Panc1 (cell line): ENCODE measurements at regions not wholly inside any gene's neighbourhood (a gene's known extent, or its start where the extent isn't known, plus 50 kb on each side); places are given as distances from the start of the nearest gene placed in this dataset.

Experiments used
- ATAC-seq: fragments of 200-7000 bp; cut with Tn5 transposase; 2 replicates; pipeline ENCODE4 v1.9.1; 2020; ENCODE audit warnings: mild to moderate bottlenecking, moderate library complexity
- BruUV-seq: library from RNA; stranded (reverse); fragments of 400-500 nt; replicated peaks from 2 replicates; lab custom pipeline; 2021; lab: Mats Ljungman, UMichigan
- CTCF ChIA-PET: fragments of 300-600 bp; sonication (Branson Sonifier 250); formaldehyde crosslinking; loops from one replicate; lab custom pipeline; 2022; ENCODE audit warnings: antibody characterized with exemption; lab: Charles Lee
- POLR2A ChIA-PET: fragments of 300-600 bp; sonication (Branson Sonifier 250); formaldehyde crosslinking; loops from one replicate; lab custom pipeline; 2022; ENCODE audit warnings: antibody characterized with exemption; lab: Charles Lee
- DNase-seq: peaks from one replicate; pipeline ENCODE4 v3.0.0-alpha.2; 2010; ENCODE audit warnings: low read depth, low spot score
- H3K27ac ChIP-seq: 2 replicates; pipeline ENCODE4 v1.5.1; 2011; ENCODE audit warnings: mild to moderate bottlenecking, low read length, inconsistent platforms
- H3K27me3 ChIP-seq: fragments of 200-500 bp; sonication (Bioruptor generic); 2 replicates; pipeline ENCODE4 v1.6.0; 2014; ENCODE audit warnings: low read length, inconsistent platforms; ENCODE audit not compliant: control insufficient read depth, insufficient read depth
- H3K36me3 ChIP-seq: fragments of 200-500 bp; sonication (Bioruptor generic); 2 replicates; pipeline ENCODE4 v1.5.1; 2014; ENCODE audit warnings: inconsistent platforms, mild to moderate bottlenecking, low read length, moderate library complexity; ENCODE audit not compliant: control insufficient read depth, insufficient read depth
- H3K4me1 ChIP-seq: 2 replicates; pipeline ENCODE4 v1.5.1; 2011; ENCODE audit warnings: inconsistent platforms, mild to moderate bottlenecking, low read length, moderate library complexity; ENCODE audit not compliant: control insufficient read depth, insufficient read depth
- H3K4me3 ChIP-seq, 2 experiments: 2 replicates each; pipeline ENCODE4 v1.5.1; 2011 to 2012; ENCODE audit warnings: low read depth in 2 of 2, low read length in 2 of 2, mild to moderate bottlenecking in 2 of 2, inconsistent platforms in 1 of 2, moderate library complexity in 1 of 2
- H3K9me3 ChIP-seq: fragments of 200-500 bp; sonication (Bioruptor generic); 2 replicates; pipeline ENCODE4 v1.5.1; 2014; ENCODE audit warnings: low read depth, mild to moderate bottlenecking, inconsistent platforms, low read length, moderate library complexity; ENCODE audit not compliant: control insufficient read depth, insufficient read depth
- POLR2AphosphoS5 ChIP-seq: IDR thresholded peaks from 2 replicates; pipeline ENCODE4 v1.6.1; 2012; ENCODE audit warnings: mild to moderate bottlenecking, low read depth, low read length, moderate library complexity
- SIN3A ChIP-seq: IDR thresholded peaks from 2 replicates; pipeline ENCODE4 v1.6.1; 2012; ENCODE audit warnings: low read depth, mild to moderate bottlenecking, low read length, moderate library complexity, borderline replicate concordance; ENCODE audit not compliant: insufficient read depth
- TCF7L2 ChIP-seq: IDR thresholded peaks from 2 replicates; pipeline ENCODE4 v1.6.1; 2011; ENCODE audit warnings: mild to moderate bottlenecking, low read depth, low read length, inconsistent platforms
- in situ Hi-C: cut with HindIII; loops from 2 replicates; pipeline ENCODE4 v1.10.0; 2016; ENCODE audit warnings: low sequenced_read_pairs, low pct_unique_long_range_greater_than_20kb
- intact Hi-C: fragments of 100-400 bp; cut with micrococcal nuclease; formaldehyde crosslinking; loops from one replicate; pipeline ENCODE4 v1.10.0; 2022; ENCODE audit not compliant: unreplicated experiment
- TF ChIP-seq, protein P1 (sequence below), 2 experiments: IDR thresholded peaks; 2 replicates each; pipeline ENCODE4 v1.6.1; 2011 to 2012; ENCODE audit warnings: low read depth in 2 of 2, control low read depth in 1 of 2, low read length in 1 of 2, mild to moderate bottlenecking in 1 of 2, moderate library complexity in 1 of 2; ENCODE audit not compliant: insufficient read depth in 1 of 2
- TF ChIP-seq, protein P2 (sequence below): fragments of 450-650 bp; IDR thresholded peaks from 2 replicates; pipeline ENCODE4 v1.5.1; 2017; ENCODE audit warnings: mild to moderate bottlenecking

DNA sequence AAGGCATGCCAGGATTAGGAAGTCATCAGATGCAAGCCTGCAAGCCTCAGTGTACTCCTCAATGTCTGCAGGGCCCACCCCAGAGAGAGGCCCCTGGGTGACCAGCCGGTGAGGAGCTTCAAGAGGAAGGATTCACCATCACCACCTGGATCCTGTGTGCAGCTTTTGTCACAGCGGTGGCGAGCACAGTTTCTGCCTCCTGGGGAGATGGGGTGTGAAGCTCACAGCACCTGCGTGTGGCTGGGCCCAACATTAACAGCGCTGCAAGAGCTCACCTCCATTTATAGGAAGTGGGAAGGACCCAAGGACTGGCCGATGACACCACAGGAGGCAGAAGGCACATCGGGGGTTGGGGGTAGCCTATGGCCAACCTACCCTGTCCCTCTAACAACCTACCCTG is 235.3 kb downstream of the CTTN start:
- Histone ChIP-seq H3K4me1 (no peaks in the 10 kb centered on the region), H3K9me3 (no peaks in the 10 kb centered on the region), H3K27me3 (no peaks in the 10 kb centered on the region), H3K27ac (no peak overlapping the region), H3K36me3 (no peaks in the 10 kb centered on the region), H3K4me3 (no peak overlapping the region)
- DNase-seq (no peak), ATAC-seq (no peak)
- BruUV-seq, result no TSS peak
- TF ChIP-seq TCF7L2, result no peak
- TF ChIP-seq, protein P1, sequence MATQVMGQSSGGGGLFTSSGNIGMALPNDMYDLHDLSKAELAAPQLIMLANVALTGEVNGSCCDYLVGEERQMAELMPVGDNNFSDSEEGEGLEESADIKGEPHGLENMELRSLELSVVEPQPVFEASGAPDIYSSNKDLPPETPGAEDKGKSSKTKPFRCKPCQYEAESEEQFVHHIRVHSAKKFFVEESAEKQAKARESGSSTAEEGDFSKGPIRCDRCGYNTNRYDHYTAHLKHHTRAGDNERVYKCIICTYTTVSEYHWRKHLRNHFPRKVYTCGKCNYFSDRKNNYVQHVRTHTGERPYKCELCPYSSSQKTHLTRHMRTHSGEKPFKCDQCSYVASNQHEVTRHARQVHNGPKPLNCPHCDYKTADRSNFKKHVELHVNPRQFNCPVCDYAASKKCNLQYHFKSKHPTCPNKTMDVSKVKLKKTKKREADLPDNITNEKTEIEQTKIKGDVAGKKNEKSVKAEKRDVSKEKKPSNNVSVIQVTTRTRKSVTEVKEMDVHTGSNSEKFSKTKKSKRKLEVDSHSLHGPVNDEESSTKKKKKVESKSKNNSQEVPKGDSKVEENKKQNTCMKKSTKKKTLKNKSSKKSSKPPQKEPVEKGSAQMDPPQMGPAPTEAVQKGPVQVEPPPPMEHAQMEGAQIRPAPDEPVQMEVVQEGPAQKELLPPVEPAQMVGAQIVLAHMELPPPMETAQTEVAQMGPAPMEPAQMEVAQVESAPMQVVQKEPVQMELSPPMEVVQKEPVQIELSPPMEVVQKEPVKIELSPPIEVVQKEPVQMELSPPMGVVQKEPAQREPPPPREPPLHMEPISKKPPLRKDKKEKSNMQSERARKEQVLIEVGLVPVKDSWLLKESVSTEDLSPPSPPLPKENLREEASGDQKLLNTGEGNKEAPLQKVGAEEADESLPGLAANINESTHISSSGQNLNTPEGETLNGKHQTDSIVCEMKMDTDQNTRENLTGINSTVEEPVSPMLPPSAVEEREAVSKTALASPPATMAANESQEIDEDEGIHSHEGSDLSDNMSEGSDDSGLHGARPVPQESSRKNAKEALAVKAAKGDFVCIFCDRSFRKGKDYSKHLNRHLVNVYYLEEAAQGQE (IDR thresholded peaks at IDR 0.05; ENCODE audit: insufficient read depth in 1 of 2, low read depth in 2 of 2, low read length in 1 of 2), result peak in 1 of 2 experiments; percentile 25; a peak in 1 of 4 replicates
- in situ Hi-C loops, result no loop called here
- POLR2A ChIA-PET, result no interaction called here
- CTCF ChIA-PET, result no interaction called here
- intact Hi-C loops, result no loop called here

DNA sequence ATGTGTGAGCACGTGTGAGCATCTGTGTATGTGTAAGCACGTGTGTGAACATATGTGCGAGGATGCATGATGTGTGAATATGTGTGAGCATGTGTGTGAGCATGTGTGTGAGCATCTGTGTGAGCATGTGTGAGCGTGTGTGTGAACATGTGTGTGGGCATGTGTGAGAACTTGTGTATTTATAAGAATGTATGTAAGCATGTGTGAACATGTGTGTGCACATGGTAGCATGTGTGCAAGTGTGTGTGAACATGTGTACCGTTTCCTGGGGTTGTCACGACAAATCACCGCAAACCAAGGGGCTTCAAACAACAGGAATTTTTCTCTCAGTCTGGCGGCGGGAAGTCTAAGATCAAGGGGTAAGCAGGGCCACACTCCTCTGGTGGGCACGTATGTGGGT is 238.3 kb downstream of the CTTN start:
- ChIA-PET POLR2A (no interaction called here), CTCF (no interaction called here)
- Histone ChIP-seq H3K27me3 (no peaks in the 10 kb centered on the region), H3K4me1 (no peaks in the 10 kb centered on the region), H3K4me3 (no peak overlapping the region), H3K9me3 (no peaks in the 10 kb centered on the region), H3K27ac (no peak overlapping the region), H3K36me3 (no peaks in the 10 kb centered on the region)
- TF ChIP-seq TCF7L2 (no peak), SIN3A (no peak), POLR2AphosphoS5 (no peak)
- TF ChIP-seq, protein P1 (IDR thresholded peaks at IDR 0.05; ENCODE audit: insufficient read depth in 1 of 2, low read depth in 2 of 2, low read length in 1 of 2), result no peak
- TF ChIP-seq, protein P2, sequence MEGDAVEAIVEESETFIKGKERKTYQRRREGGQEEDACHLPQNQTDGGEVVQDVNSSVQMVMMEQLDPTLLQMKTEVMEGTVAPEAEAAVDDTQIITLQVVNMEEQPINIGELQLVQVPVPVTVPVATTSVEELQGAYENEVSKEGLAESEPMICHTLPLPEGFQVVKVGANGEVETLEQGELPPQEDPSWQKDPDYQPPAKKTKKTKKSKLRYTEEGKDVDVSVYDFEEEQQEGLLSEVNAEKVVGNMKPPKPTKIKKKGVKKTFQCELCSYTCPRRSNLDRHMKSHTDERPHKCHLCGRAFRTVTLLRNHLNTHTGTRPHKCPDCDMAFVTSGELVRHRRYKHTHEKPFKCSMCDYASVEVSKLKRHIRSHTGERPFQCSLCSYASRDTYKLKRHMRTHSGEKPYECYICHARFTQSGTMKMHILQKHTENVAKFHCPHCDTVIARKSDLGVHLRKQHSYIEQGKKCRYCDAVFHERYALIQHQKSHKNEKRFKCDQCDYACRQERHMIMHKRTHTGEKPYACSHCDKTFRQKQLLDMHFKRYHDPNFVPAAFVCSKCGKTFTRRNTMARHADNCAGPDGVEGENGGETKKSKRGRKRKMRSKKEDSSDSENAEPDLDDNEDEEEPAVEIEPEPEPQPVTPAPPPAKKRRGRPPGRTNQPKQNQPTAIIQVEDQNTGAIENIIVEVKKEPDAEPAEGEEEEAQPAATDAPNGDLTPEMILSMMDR, result no peak
- no TSS peak for BruUV-seq
- no peak for ATAC-seq
- intact Hi-C loops, result no loop called here
- in situ Hi-C loops, result no loop called here
- DNase-seq, result no peak
